ENCODE measurements at regions not wholly inside any gene's neighbourhood (a gene's known extent, or its start where the extent isn't known, plus 50 kb on each side); places are given as distances from the start of the nearest gene placed in this dataset.

GRCh38 chr4:124423160-124423559 is 289.4 kb downstream of the ANKRD50 start:
- H3K27ac Mint-ChIP-seq = no peak overlapping the region
- H3K27me3 Mint-ChIP-seq = no peaks in the 10 kb centered on the region
- peaks cover 0 to 3% (median 0%) of the 10 kb centered on the region in 3 donors for H3K9me3 Mint-ChIP-seq
- no peaks in the 10 kb centered on the region for H3K36me3 Mint-ChIP-seq
- no peaks in the 10 kb centered on the region for H3K4me1 Mint-ChIP-seq
- no peak overlapping the region for H3K4me3 Mint-ChIP-seq

GRCh38 chr4:124426279-124426678 is 286.3 kb downstream of the ANKRD50 start:
- H3K9me3 Mint-ChIP-seq = peaks cover 0 to 2% (median 2%) of the 10 kb centered on the region in 3 donors

GRCh38 chr4:124427095-124427767 is 285.3 kb downstream of the ANKRD50 start:
- Mint-ChIP-seq H3K27me3 (no peaks in the 10 kb centered on the region), H3K4me1 (no peaks in the 10 kb centered on the region), H3K36me3 (no peaks in the 10 kb centered on the region), H3K4me3 (no peak overlapping the region), H3K27ac (no peak overlapping the region), H3K9me3 (peaks cover 0 to 2% (median 2%) of the 10 kb centered on the region in 3 donors)

More at GRCh38 chr4:124426279-124426678, 286.3 kb downstream of the ANKRD50 start:
- Mint-ChIP-seq H3K36me3 (no peaks in the 10 kb centered on the region), H3K27me3 (no peaks in the 10 kb centered on the region), H3K4me3 (no peak overlapping the region), H3K27ac (no peak overlapping the region), H3K4me1 (no peaks in the 10 kb centered on the region)

GRCh38 chr4:124428648-124429047 is 283.9 kb downstream of the ANKRD50 start:
- Mint-ChIP-seq H3K36me3 (no peaks in the 10 kb centered on the region), H3K27ac (no peak overlapping the region), H3K9me3 (peaks cover 0 to 2% (median 0%) of the 10 kb centered on the region in 3 donors), H3K4me3 (no peak overlapping the region), H3K27me3 (no peaks in the 10 kb centered on the region), H3K4me1 (no peaks in the 10 kb centered on the region)

- H3K4me1 Mint-ChIP-seq = no peaks in the 10 kb centered on the region
- H3K27me3 Mint-ChIP-seq = no peaks in the 10 kb centered on the region
- no peak overlapping the region for H3K4me3 Mint-ChIP-seq
Measured at GRCh38 chr4:124429746-124430250, 282.7 kb downstream of the ANKRD50 start.

GRCh38 chr4:124431653-124432192 is 280.8 kb downstream of the ANKRD50 start:
- no peak overlapping the region for H3K4me3 Mint-ChIP-seq
- no peaks in the 10 kb centered on the region for H3K36me3 Mint-ChIP-seq
- H3K9me3 Mint-ChIP-seq = peaks cover 0 to 2% (median 0%) of the 10 kb centered on the region in 3 donors
- no peak overlapping the region for H3K27ac Mint-ChIP-seq
- no peaks in the 10 kb centered on the region for H3K27me3 Mint-ChIP-seq
- no peaks in the 10 kb centered on the region for H3K4me1 Mint-ChIP-seq

More at GRCh38 chr4:124429746-124430250, 282.7 kb downstream of the ANKRD50 start:
- H3K27ac Mint-ChIP-seq = no peak overlapping the region
- H3K9me3 Mint-ChIP-seq = peaks cover 0 to 2% (median 0%) of the 10 kb centered on the region in 3 donors
- no peaks in the 10 kb centered on the region for H3K36me3 Mint-ChIP-seq

- no peaks in the 10 kb centered on the region for H3K27me3 Mint-ChIP-seq
- no peak overlapping the region for H3K4me3 Mint-ChIP-seq
- H3K9me3 Mint-ChIP-seq = peaks cover 0 to 2% (median 0%) of the 10 kb centered on the region in 3 donors
- no peak overlapping the region for H3K27ac Mint-ChIP-seq
- H3K4me1 Mint-ChIP-seq = no peaks in the 10 kb centered on the region
- H3K36me3 Mint-ChIP-seq = no peaks in the 10 kb centered on the region
Measured at GRCh38 chr4:124432500-124432899, 280.0 kb downstream of the ANKRD50 start.

GRCh38 chr4:124433044-124433443 is 279.5 kb downstream of the ANKRD50 start:
- Mint-ChIP-seq H3K4me3 (no peak overlapping the region), H3K27me3 (no peaks in the 10 kb centered on the region), H3K27ac (no peak overlapping the region), H3K36me3 (no peaks in the 10 kb centered on the region), H3K4me1 (no peaks in the 10 kb centered on the region), H3K9me3 (peaks cover 0 to 2% (median 0%) of the 10 kb centered on the region in 3 donors)

- H3K4me1 Mint-ChIP-seq = no peaks in the 10 kb centered on the region
- peak overlapping the region in 1 of 4 donors; percentile 39 for H3K4me3 Mint-ChIP-seq
- no peaks in the 10 kb centered on the region for H3K36me3 Mint-ChIP-seq
- H3K9me3 Mint-ChIP-seq = peaks cover 0 to 2% (median 0%) of the 10 kb centered on the region in 3 donors
- no peak overlapping the region for H3K27ac Mint-ChIP-seq
- no peaks in the 10 kb centered on the region for H3K27me3 Mint-ChIP-seq
Measured at GRCh38 chr4:124433500-124433899, 279.0 kb downstream of the ANKRD50 start.

- H3K27me3 Mint-ChIP-seq = no peaks in the 10 kb centered on the region
- H3K36me3 Mint-ChIP-seq = no peaks in the 10 kb centered on the region
- H3K9me3 Mint-ChIP-seq = peaks cover 0 to 3% (median 0%) of the 10 kb centered on the region in 3 donors
- no peak overlapping the region for H3K4me3 Mint-ChIP-seq
- peaks cover 0 to 1% (median 0%) of the 10 kb centered on the region in 3 donors for H3K4me1 Mint-ChIP-seq
- H3K27ac Mint-ChIP-seq = no peak overlapping the region
Measured at GRCh38 chr4:124435274-124435950, 277.1 kb downstream of the ANKRD50 start.

GRCh38 chr4:124437853-124438495 is 274.6 kb downstream of the ANKRD50 start:
- H3K27me3 Mint-ChIP-seq = no peaks in the 10 kb centered on the region
- H3K27ac Mint-ChIP-seq = no peak overlapping the region
- H3K36me3 Mint-ChIP-seq = no peaks in the 10 kb centered on the region
- peaks cover 0 to 2% (median 0%) of the 10 kb centered on the region in 3 donors for H3K4me1 Mint-ChIP-seq
- no peak overlapping the region for H3K4me3 Mint-ChIP-seq
- H3K9me3 Mint-ChIP-seq = peaks cover 0 to 3% (median 0%) of the 10 kb centered on the region in 3 donors

- Mint-ChIP-seq H3K4me1 (peaks cover 0 to 2% (median 0%) of the 10 kb centered on the region in 3 donors), H3K27ac (no peak overlapping the region), H3K36me3 (no peaks in the 10 kb centered on the region), H3K27me3 (no peaks in the 10 kb centered on the region), H3K9me3 (peaks cover 2 to 7% (median 6%) of the 10 kb centered on the region in 3 donors), H3K4me3 (no peak overlapping the region)
Measured at GRCh38 chr4:124445071-124445470, 267.5 kb downstream of the ANKRD50 start.

GRCh38 chr4:124449881-124450280 is 262.7 kb downstream of the ANKRD50 start:
- no peak overlapping the region for H3K27ac Mint-ChIP-seq
- no peaks in the 10 kb centered on the region for H3K4me1 Mint-ChIP-seq
- no peaks in the 10 kb centered on the region for H3K27me3 Mint-ChIP-seq
- peaks cover 0 to 7% (median 4%) of the 10 kb centered on the region in 3 donors for H3K9me3 Mint-ChIP-seq
- H3K4me3 Mint-ChIP-seq = no peak overlapping the region
- H3K36me3 Mint-ChIP-seq = no peaks in the 10 kb centered on the region

GRCh38 chr4:124450851-124451250 is 261.7 kb downstream of the ANKRD50 start:
- Mint-ChIP-seq H3K4me1 (no peaks in the 10 kb centered on the region), H3K36me3 (no peaks in the 10 kb centered on the region), H3K9me3 (peaks cover 4 to 7% (median 5%) of the 10 kb centered on the region in 3 donors), H3K27ac (no peak overlapping the region), H3K27me3 (no peaks in the 10 kb centered on the region), H3K4me3 (no peak overlapping the region)

GRCh38 chr4:124454772-124455270 is 257.7 kb downstream of the ANKRD50 start:
- H3K4me1 Mint-ChIP-seq = no peaks in the 10 kb centered on the region
- no peaks in the 10 kb centered on the region for H3K27me3 Mint-ChIP-seq
- H3K4me3 Mint-ChIP-seq = no peak overlapping the region
- no peaks in the 10 kb centered on the region for H3K36me3 Mint-ChIP-seq
- H3K9me3 Mint-ChIP-seq = peaks cover 0 to 5% (median 3%) of the 10 kb centered on the region in 3 donors
- no peak overlapping the region for H3K27ac Mint-ChIP-seq

All from IgD-negative memory B cell (primary cell).